H9 (cell line): ENCODE measurements at regions not wholly inside any gene's neighbourhood (a gene's known extent, or its start where the extent isn't known, plus 50 kb on each side); places are given as distances from the start of the nearest gene placed in this dataset.
A peak's percentile ranks its signal among the peaks of the same experiment; 100 is the strongest.

Experiments
- DNase-seq: peaks from one replicate; pipeline ENCODE4 v3.0.0-alpha.2; 2017
- H2AFZ ChIP-seq: one replicate; pipeline ENCODE4 v1.6.1; 2013; ENCODE audit warnings: mild to moderate bottlenecking, low read length, control low read depth, moderate library complexity
- H2AK5ac ChIP-seq: 2 replicates; pipeline ENCODE4 v1.6.1; 2013; ENCODE audit warnings: low read length, control low read depth, mixed read lengths; ENCODE audit not compliant: insufficient read length
- H2BK120ac ChIP-seq: one replicate; pipeline ENCODE4 v1.6.1; 2013; ENCODE audit warnings: low read depth, mild to moderate bottlenecking, low read length, control low read depth, inconsistent platforms; ENCODE audit not compliant: poor library complexity, severe bottlenecking
- H2BK12ac ChIP-seq: 2 replicates; pipeline ENCODE4 v1.6.1; 2013; ENCODE audit warnings: low read length, control low read depth, mixed read lengths, low read depth; ENCODE audit not compliant: insufficient read length
- H2BK15ac ChIP-seq: 2 replicates; pipeline ENCODE4 v1.6.1; 2013; ENCODE audit warnings: low read depth, low read length, control low read depth
- H2BK20ac ChIP-seq: one replicate; pipeline ENCODE4 v1.6.1; 2013; ENCODE audit warnings: low read depth, mild to moderate bottlenecking, low read length, control low read depth, inconsistent platforms; ENCODE audit not compliant: poor library complexity, severe bottlenecking
- H2BK5ac ChIP-seq: 2 replicates; pipeline ENCODE4 v1.6.1; 2013; ENCODE audit warnings: low read length, control low read depth, mixed read lengths; ENCODE audit not compliant: insufficient read length
- H3K14ac ChIP-seq: 2 replicates; pipeline ENCODE4 v1.6.1; 2013; ENCODE audit warnings: low read length, control low read depth; ENCODE audit not compliant: insufficient read depth
- H3K18ac ChIP-seq: 2 replicates; pipeline ENCODE4 v1.6.1; 2013; ENCODE audit warnings: low read depth, mild to moderate bottlenecking, mixed read lengths, low read length, control low read depth; ENCODE audit not compliant: insufficient read length
- H3K23ac ChIP-seq: 2 replicates; pipeline ENCODE4 v1.6.1; 2013; ENCODE audit warnings: low read length, control low read depth, mixed read lengths, low read depth; ENCODE audit not compliant: insufficient read length
- H3K23me2 ChIP-seq: 2 replicates; pipeline ENCODE4 v1.6.1; 2013; ENCODE audit warnings: low read depth, mild to moderate bottlenecking, mixed read lengths, low read length, control low read depth; ENCODE audit not compliant: insufficient read length, poor library complexity, severe bottlenecking
- H3K27ac ChIP-seq: 2 replicates; pipeline ENCODE4 v1.5.1; 2013; ENCODE audit warnings: low read length, control low read depth, mixed read lengths, low read depth; ENCODE audit not compliant: insufficient read length
- H3K27me3 ChIP-seq: 2 replicates; pipeline ENCODE4 v1.6.1; 2013; ENCODE audit warnings: low read length, control low read depth, inconsistent platforms; ENCODE audit not compliant: insufficient read depth
- H3K4ac ChIP-seq: 2 replicates; pipeline ENCODE4 v1.6.1; 2013; ENCODE audit warnings: low read depth, mild to moderate bottlenecking, control low read depth, inconsistent platforms, low read length, moderate library complexity
- H3K4me1 ChIP-seq: 2 replicates; pipeline ENCODE4 v1.6.1; 2013; ENCODE audit warnings: low read length, control low read depth, inconsistent platforms; ENCODE audit not compliant: insufficient read depth
- H3K4me2 ChIP-seq: 2 replicates; pipeline ENCODE4 v1.6.1; 2013; ENCODE audit warnings: low read length, control low read depth, mixed read lengths; ENCODE audit not compliant: insufficient read length, insufficient read depth
- H3K56ac ChIP-seq: 2 replicates; pipeline ENCODE4 v1.6.1; 2013; ENCODE audit warnings: low read depth, mild to moderate bottlenecking, mixed read lengths, low read length, control low read depth; ENCODE audit not compliant: insufficient read length
- H3K79me1 ChIP-seq: 2 replicates; pipeline ENCODE4 v1.6.1; 2013; ENCODE audit warnings: low read depth, mild to moderate bottlenecking, moderate library complexity, low read length, control low read depth, inconsistent platforms; ENCODE audit not compliant: insufficient read depth, poor library complexity, severe bottlenecking
- H3K79me2 ChIP-seq: 2 replicates; pipeline ENCODE4 v1.6.1; 2013; ENCODE audit warnings: low read length, control low read depth, inconsistent platforms; ENCODE audit not compliant: insufficient read depth
- H3K9ac ChIP-seq: 2 replicates; pipeline ENCODE4 v1.6.1; 2013; ENCODE audit warnings: low read length, control low read depth, mixed read lengths; ENCODE audit not compliant: insufficient read length; ENCODE audit errors: extremely low read depth
- H3K9me3 ChIP-seq: one replicate; pipeline ENCODE4 v1.6.1; 2013; ENCODE audit warnings: low read depth, low read length, inconsistent platforms; ENCODE audit not compliant: control insufficient read depth
- H3T11ph ChIP-seq: one replicate; pipeline ENCODE4 v1.6.1; 2013; ENCODE audit warnings: mild to moderate bottlenecking, low read length, control low read depth, inconsistent platforms
- H4K20me1 ChIP-seq: one replicate; pipeline ENCODE4 v1.6.1; 2013; ENCODE audit not compliant: control insufficient read depth, insufficient read length, insufficient read depth
- H4K5ac ChIP-seq: 2 replicates; pipeline ENCODE4 v1.6.1; 2013; ENCODE audit warnings: low read depth, mild to moderate bottlenecking, mixed read lengths, low read length, control low read depth; ENCODE audit not compliant: insufficient read length
- H4K8ac ChIP-seq: replicated peaks from 2 replicates; pipeline ENCODE4 v1.6.1; 2013; ENCODE audit warnings: low read length, control low read depth, mixed read lengths, low read depth; ENCODE audit not compliant: insufficient read length
- H4K91ac ChIP-seq: 2 replicates; pipeline ENCODE4 v1.6.1; 2013; ENCODE audit warnings: low read depth, mild to moderate bottlenecking, moderate library complexity, mixed read lengths, low read length, control low read depth; ENCODE audit not compliant: insufficient read length
- H3K27ac Mint-ChIP-seq, 3 experiments: 2 replicates in 2 of 3; 3 replicates in 1 of 3; pipeline ENCODE4 v1.8.0; 2020 to 2021; ENCODE audit warnings: mixed read lengths in 3 of 3, mild to moderate bottlenecking in 1 of 3, moderate library complexity in 1 of 3
- H3K27me3 Mint-ChIP-seq: 2 replicates; pipeline ENCODE4 v1.8.0; 2021; ENCODE audit warnings: low read depth, mild to moderate bottlenecking, moderate library complexity, mixed read lengths
- H3K36me3 Mint-ChIP-seq, 3 experiments: 2 replicates in 2 of 3; 3 replicates in 1 of 3; pipeline ENCODE4 v1.8.0; 2020 to 2021; ENCODE audit warnings: low read depth in 3 of 3, mixed read lengths in 3 of 3; ENCODE audit not compliant: insufficient read depth in 1 of 3
- H3K4me1 Mint-ChIP-seq, 2 experiments: 2 replicates each; pipeline ENCODE4 v1.8.0; 2020; ENCODE audit warnings: mixed read lengths in 2 of 2
- H3K4me3 Mint-ChIP-seq, 2 experiments: 2 replicates in 1 of 2; 3 replicates in 1 of 2; pipeline ENCODE4 v1.8.0; 2020 to 2021; ENCODE audit warnings: mild to moderate bottlenecking in 2 of 2, mixed read lengths in 2 of 2, moderate library complexity in 1 of 2
- H3K9me3 Mint-ChIP-seq, 2 experiments: 2 replicates in 1 of 2; 3 replicates in 1 of 2; pipeline ENCODE4 v1.8.0; 2020; ENCODE audit warnings: mild to moderate bottlenecking in 2 of 2, mixed read lengths in 2 of 2, moderate library complexity in 1 of 2
- WGBS: extraction: QIAGEN DNeasy Blood & Tissue Kit; methylation state at CpG from one replicate; pipeline ENCODE4 v1.1.7; 2013; ENCODE audit warnings: missing lambda C conversion rate, low lambda C conversion rate, mixed read lengths; ENCODE audit not compliant: insufficient read length; ENCODE audit errors: extremely low coverage; 5-methylcytosine and 5-hydroxymethylcytosine counted together
- TF ChIP-seq, protein P1 (sequence below): fragments of 200-600 bp; sonication (generic); conservative IDR thresholded peaks from 3 replicates; pipeline ENCODE4 v1.8.0; 2021; ENCODE audit warnings: antibody characterized with exemption, mild to moderate bottlenecking

DNA sequence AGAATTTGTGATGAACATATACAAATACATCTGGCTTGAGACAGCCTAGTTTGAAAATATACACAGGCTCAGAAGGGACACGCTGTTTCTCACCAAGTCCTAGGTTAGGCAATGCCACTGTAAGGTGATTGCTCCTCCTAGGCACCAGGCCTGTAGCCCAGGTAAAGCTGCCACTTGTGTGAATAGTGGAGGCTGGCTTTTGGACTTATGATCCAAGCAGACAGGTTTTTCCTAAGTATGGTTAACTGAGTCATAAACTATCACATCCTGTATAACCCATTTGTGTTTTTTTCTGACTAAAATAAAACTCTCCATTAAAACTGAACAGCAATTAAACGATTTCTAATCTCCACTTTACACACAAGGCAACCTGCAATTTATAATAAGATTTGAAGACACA is 81.0 kb downstream of the SEMA4F start:
- TF ChIP-seq, protein P1, sequence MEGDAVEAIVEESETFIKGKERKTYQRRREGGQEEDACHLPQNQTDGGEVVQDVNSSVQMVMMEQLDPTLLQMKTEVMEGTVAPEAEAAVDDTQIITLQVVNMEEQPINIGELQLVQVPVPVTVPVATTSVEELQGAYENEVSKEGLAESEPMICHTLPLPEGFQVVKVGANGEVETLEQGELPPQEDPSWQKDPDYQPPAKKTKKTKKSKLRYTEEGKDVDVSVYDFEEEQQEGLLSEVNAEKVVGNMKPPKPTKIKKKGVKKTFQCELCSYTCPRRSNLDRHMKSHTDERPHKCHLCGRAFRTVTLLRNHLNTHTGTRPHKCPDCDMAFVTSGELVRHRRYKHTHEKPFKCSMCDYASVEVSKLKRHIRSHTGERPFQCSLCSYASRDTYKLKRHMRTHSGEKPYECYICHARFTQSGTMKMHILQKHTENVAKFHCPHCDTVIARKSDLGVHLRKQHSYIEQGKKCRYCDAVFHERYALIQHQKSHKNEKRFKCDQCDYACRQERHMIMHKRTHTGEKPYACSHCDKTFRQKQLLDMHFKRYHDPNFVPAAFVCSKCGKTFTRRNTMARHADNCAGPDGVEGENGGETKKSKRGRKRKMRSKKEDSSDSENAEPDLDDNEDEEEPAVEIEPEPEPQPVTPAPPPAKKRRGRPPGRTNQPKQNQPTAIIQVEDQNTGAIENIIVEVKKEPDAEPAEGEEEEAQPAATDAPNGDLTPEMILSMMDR: no peak
- Histone ChIP-seq H2BK5ac (no peak overlapping the region), H3K27ac (no peak overlapping the region), H3K9me3 (no peaks in the 10 kb centered on the region), H2BK120ac (no peak overlapping the region), H2AFZ (no peak overlapping the region), H2BK20ac (no peak overlapping the region), H4K5ac (no peak overlapping the region), H3K4me1 (peaks cover 2% of the 10 kb centered on the region; the same call in 1 of the 2 replicates), H4K91ac (no peak overlapping the region), H3K23me2 (no peaks in the 10 kb centered on the region), H4K20me1 (no peaks in the 10 kb centered on the region), H3K23ac (no peak overlapping the region), H3K14ac (no peak overlapping the region), H3K27me3 (no peaks in the 10 kb centered on the region), H3K4me2 (no peak overlapping the region), H3K79me1 (no peaks in the 10 kb centered on the region), H3K79me2 (no peaks in the 10 kb centered on the region), H3K9ac (no peak overlapping the region), H2AK5ac (no peak overlapping the region), H3K18ac (no peak overlapping the region), H4K8ac (no peak overlapping the region), H3T11ph (no peak overlapping the region), H3K4ac (no peak overlapping the region), H2BK15ac (no peak overlapping the region), H3K56ac (no peak overlapping the region), H2BK12ac (no peak overlapping the region)
- Mint-ChIP-seq H3K4me3 (peak overlapping the region in 1 of 2 experiments; percentile 31; a peak in 2 of 5 replicates), H3K27ac (peak overlapping the region; percentile 59 to 95 (median 90)), H3K9me3 (peaks cover 15 to 18% of the 10 kb centered on the region in 2 experiments), H3K36me3 (peaks cover 12 to 14% (median 13%) of the 10 kb centered on the region in 3 experiments), H3K27me3 (peaks cover 2% of the 10 kb centered on the region; the same call in 1 of the 2 replicates), H3K4me1 (peaks cover 25 to 37% of the 10 kb centered on the region in 2 experiments)
- DNase-seq: no peak
- no CpG with 5 or more reads among the region's 2 CpGs for WGBS
